Heart right ventricle (tissue), 16 donors: ENCODE measurements at regions not wholly inside any gene's neighbourhood (a gene's known extent, or its start where the extent isn't known, plus 50 kb on each side); places are given as distances from the start of the nearest gene placed in this dataset.

Experiments used
- ATAC-seq, 8 donors: fragments of 200-7000 bp; cut with Tn5 transposase; one replicate each; pipeline ENCODE4 v1.9.1; 2020; ENCODE audit warnings: mild to moderate bottlenecking in 8 of 8, moderate library complexity in 8 of 8, moderate number of reproducible peaks in 1 of 8
- DNase-seq, 2 donors: peaks; one replicate each; pipeline ENCODE4 v3.0.0-alpha.2; 2020
- H3K27ac ChIP-seq, 10 donors: fragments of 200-600 bp; sonication (generic) in 2 of 10; one replicate each; pipeline versions ENCODE4 v1.5.0 to v1.8.0; 2020 to 2022; ENCODE audit warnings: mild to moderate bottlenecking in 3 of 10
- H3K27me3 ChIP-seq, 7 donors: fragments of 200-600 bp; one replicate each; pipeline ENCODE4 v1.8.0; 2021 to 2022; ENCODE audit warnings: mild to moderate bottlenecking in 2 of 7
- H3K36me3 ChIP-seq, 9 donors: fragments of 200-600 bp; sonication (generic) in 1 of 9; one replicate each; pipeline versions ENCODE4 v1.5.0 to v1.8.0; 2020 to 2022; ENCODE audit warnings: mild to moderate bottlenecking in 2 of 9
- H3K4me1 ChIP-seq, 9 donors: fragments of 200-600 bp; sonication (generic) in 1 of 9; one replicate each; pipeline versions ENCODE4 v1.5.0 to v1.8.0; 2020 to 2022; ENCODE audit warnings: mild to moderate bottlenecking in 4 of 9
- H3K4me3 ChIP-seq, 10 donors: fragments of 200-600 bp; sonication (generic) in 2 of 10; one replicate each; pipeline versions ENCODE4 v1.5.0 to v1.8.0; 2020 to 2022; ENCODE audit warnings: mild to moderate bottlenecking in 7 of 10, moderate library complexity in 2 of 10
- H3K9me3 ChIP-seq, 11 donors: fragments of 200-600 bp in 10 of 11; sonication (generic) in 2 of 11; one replicate each; pipeline versions ENCODE4 v1.5.0 to v1.8.0; 2013 to 2022; ENCODE audit warnings: mild to moderate bottlenecking in 2 of 11, control low read depth in 1 of 11, moderate library complexity in 1 of 11
- WGBS, 2 donors: extraction: QIAGEN DNeasy Blood & Tissue Kit; methylation state at CpG; one replicate each; pipeline ENCODE4 v1.1.7; 2013; ENCODE audit warnings: inconsistent platforms in 1 of 2; 5-methylcytosine and 5-hydroxymethylcytosine counted together
- intact Hi-C, 10 donors: fragments of 100-400 bp; cut with DNase I; formaldehyde crosslinking; loops; one replicate each; pipeline versions ENCODE4 v1.11.1 to v1.14.2; 2022
- TF ChIP-seq, protein P1 (sequence below), 9 donors: fragments of 200-600 bp; sonication (generic) in 2 of 9; IDR thresholded peaks; one replicate each; pipeline versions ENCODE4 v1.5.0 to v1.8.0; 2021 to 2022; ENCODE audit warnings: antibody characterized with exemption in 9 of 9, mild to moderate bottlenecking in 5 of 9, moderate library complexity in 1 of 9
- donor health status: Arrhythmogenic right ventricular cardiomyopathy.
- donor health status: ischemic (EF 13 %, LVEDD 7.1; RV severe dilation, severe dysfunction).
- donor health status: healthy with polysubstance abuse.
- donor health status: DM: no; HTN: yes; CAD: no.
- donor health status: DM: no; HTN: no; CAD: no.
- donor health status: ischemic (EF 25% LVEDD 6.9; RV normal size, moderate dysfunction).
- donor health status: ischemic (EF 25% LVEDD 5.7; RV mildly dilated, moderate dysfunction).
- donor health status: healthy.
- donor health status: DM: yes; HTN: yes; CAD: no.
- donor health status: Ischemic cardiomyopathy.
- donor health status: ischemic (EF 35%, LVEDD 5.7; RV mildly dilated, moderate dysfunction).
- donor health status: nonischemic (EF 11% LVEDD 7.7; RV severe dilation, severe dysfunction).
- donor health status: DM: yes; HTN: yes; CAD: no.
- donor health status: PGD.
- donor health status: ischemic (EF 29% LVEDD 5.4; RV normal size, mild dysfunction).
- donor health status: nonischemic (EF 23%, LVEDD 6.1; RV moderate dilation, normal function).

DNA sequence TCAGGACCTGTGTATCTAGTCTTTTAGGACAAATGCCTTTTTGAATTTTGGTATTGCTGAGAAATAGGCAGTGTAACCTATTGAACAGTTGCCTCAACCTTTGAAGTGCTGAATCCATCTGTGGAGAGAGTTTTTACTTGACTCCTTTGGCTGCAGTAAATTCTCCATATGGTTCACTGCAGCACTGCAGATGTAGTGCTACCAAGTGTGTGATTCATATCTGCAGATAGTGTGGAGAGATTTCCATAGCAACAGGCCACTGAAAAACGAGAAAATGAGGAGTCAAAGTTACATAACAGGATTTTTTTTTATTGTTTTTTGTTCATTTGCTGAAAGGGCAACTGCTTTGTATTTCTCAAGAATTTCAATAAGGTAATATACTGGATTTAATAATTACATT is 356.1 kb downstream of the RAB38 start:
- Histone ChIP-seq H3K4me3 (no peak overlapping the region), H3K4me1 (peaks cover 0 to 8% (median 0%) of the 10 kb centered on the region in 9 donors), H3K36me3 (no peaks in the 10 kb centered on the region), H3K27me3 (no peaks in the 10 kb centered on the region), H3K27ac (no peak overlapping the region), H3K9me3 (peaks cover 0 to 3% (median 0%) of the 10 kb centered on the region in 11 donors)
- intact Hi-C loops: no loop called here
- 18 to 26% methylated on average over 1 of the region's 1 CpG for WGBS, 2 donors
- TF ChIP-seq, protein P1, sequence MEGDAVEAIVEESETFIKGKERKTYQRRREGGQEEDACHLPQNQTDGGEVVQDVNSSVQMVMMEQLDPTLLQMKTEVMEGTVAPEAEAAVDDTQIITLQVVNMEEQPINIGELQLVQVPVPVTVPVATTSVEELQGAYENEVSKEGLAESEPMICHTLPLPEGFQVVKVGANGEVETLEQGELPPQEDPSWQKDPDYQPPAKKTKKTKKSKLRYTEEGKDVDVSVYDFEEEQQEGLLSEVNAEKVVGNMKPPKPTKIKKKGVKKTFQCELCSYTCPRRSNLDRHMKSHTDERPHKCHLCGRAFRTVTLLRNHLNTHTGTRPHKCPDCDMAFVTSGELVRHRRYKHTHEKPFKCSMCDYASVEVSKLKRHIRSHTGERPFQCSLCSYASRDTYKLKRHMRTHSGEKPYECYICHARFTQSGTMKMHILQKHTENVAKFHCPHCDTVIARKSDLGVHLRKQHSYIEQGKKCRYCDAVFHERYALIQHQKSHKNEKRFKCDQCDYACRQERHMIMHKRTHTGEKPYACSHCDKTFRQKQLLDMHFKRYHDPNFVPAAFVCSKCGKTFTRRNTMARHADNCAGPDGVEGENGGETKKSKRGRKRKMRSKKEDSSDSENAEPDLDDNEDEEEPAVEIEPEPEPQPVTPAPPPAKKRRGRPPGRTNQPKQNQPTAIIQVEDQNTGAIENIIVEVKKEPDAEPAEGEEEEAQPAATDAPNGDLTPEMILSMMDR (IDR thresholded peaks at IDR 0.05): no peak
- ATAC-seq: no peak
- no peak for DNase-seq

DNA sequence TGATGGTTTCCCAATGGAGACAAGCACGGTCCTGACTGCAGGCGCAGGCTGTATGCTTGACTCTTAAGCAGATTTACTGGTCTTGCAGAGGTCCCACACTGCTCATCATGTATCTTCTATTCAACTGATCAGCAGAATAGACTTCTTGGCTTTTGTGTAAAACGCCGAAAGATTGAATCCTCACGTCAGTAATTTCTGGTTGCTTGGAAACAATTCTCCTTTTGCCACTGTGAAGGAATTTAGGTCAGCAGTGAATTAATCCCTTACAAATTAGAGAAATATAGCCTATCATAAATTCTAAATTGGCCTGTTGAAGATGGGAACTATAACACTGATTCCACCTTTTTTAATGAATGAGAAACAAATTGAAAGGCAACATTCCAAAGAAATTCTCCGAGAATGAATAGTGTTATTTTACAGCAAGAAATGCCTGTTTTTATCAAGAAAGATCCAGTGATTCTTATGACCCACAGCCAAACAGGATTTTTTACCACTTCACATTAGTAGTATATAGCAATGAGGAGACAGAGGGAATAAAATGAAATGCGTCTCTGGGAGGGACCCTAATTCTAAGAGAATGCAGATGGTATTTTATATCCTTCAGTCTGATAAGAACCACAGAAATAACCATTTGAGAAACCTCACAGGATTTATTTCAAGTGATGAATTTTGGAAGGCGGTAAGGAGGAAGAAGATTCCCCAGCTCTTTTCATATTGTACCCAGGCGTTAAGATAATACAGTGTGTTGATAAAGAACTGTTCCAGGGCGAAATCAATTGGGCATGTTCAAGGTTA is 362.5 kb downstream of the RAB38 start:
- no peaks in the 10 kb centered on the region for H3K27me3 ChIP-seq
- DNase-seq (no peak), ATAC-seq (no peak)
- TF ChIP-seq, protein P1 (IDR thresholded peaks at IDR 0.05): no peak
- no peaks in the 10 kb centered on the region for H3K36me3 ChIP-seq
- H3K4me1 ChIP-seq: no peaks in the 10 kb centered on the region
- H3K27ac ChIP-seq: no peak overlapping the region
- no peaks in the 10 kb centered on the region for H3K9me3 ChIP-seq
- intact Hi-C loops: no loop called here
- WGBS, 2 donors: 71% methylated on average over 10 of the region's 10 CpGs
- H3K4me3 ChIP-seq: no peak overlapping the region

DNA sequence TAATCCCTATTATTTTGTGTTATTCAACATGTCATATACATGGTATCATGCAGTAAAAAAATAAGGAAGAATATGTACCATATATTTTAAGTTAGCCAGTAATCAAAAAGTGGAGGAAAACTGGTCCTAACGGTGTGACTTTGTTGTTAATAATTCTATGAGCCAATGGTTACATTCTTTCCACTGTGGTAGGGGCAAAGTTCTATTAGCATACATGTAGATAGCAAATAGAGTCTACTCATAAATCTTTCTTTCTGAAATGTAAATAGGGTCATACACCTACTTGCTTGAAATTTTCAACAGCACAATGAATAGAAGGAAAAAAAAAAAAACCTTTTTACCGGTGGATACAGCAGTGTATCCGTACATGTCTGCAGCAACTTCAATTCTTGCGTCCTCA is 364.8 kb downstream of the RAB38 start:
- H3K4me3 ChIP-seq: no peak overlapping the region
- 93 to 94% methylated on average over 4 of the region's 4 CpGs for WGBS, 2 donors
- ATAC-seq: no peak
- no peaks in the 10 kb centered on the region for H3K36me3 ChIP-seq
- TF ChIP-seq, protein P1 (IDR thresholded peaks at IDR 0.05): no peak
- H3K9me3 ChIP-seq: no peaks in the 10 kb centered on the region
- no peaks in the 10 kb centered on the region for H3K27me3 ChIP-seq
- DNase-seq: no peak
- no peaks in the 10 kb centered on the region for H3K4me1 ChIP-seq
- intact Hi-C loops: no loop called here
- no peak overlapping the region for H3K27ac ChIP-seq

DNA sequence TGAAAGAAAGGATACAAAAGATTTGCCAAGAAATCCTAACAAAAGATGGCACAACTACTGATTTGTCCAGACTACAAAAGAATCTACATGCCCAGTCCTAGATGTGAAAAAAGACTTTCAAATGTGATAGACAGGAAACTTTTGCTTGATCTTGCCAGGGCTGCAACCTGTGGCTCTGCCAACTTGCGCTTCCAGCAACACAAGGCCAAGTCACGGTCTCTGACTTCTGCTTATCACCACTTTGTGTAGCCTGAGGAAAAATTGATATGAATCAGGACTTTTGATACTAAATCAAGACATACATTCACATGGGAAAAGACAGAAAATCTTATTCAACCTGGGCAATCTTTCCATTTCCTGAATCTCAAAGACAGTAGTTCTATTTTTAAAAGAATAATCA is 366.0 kb downstream of the RAB38 start:
- H3K9me3 ChIP-seq: no peaks in the 10 kb centered on the region
- intact Hi-C loops: no loop called here
- H3K27me3 ChIP-seq: no peaks in the 10 kb centered on the region
- 59 to 83% methylated on average over 2 of the region's 2 CpGs for WGBS, 2 donors
- DNase-seq (no peak), ATAC-seq (no peak)
- TF ChIP-seq, protein P1 (IDR thresholded peaks at IDR 0.05): no peak
- no peaks in the 10 kb centered on the region for H3K4me1 ChIP-seq
- H3K4me3 ChIP-seq: no peak overlapping the region
- H3K36me3 ChIP-seq: no peaks in the 10 kb centered on the region
- no peak overlapping the region for H3K27ac ChIP-seq
